Fibroblast of lung (primary cell): ENCODE measurements at regions not wholly inside any gene's neighbourhood (a gene's known extent, or its start where the extent isn't known, plus 50 kb on each side); places are given as distances from the start of the nearest gene placed in this dataset.

ENCODE experiments used
- DNase-seq, 2 donors: peaks; one replicate each; pipeline versions ENCODE4 v3.0.0 to v3.0.0-alpha.2; 2010; ENCODE audit warnings: low read depth in 2 of 2
- H2AFZ ChIP-seq: 2 replicates; pipeline ENCODE4 v1.5.1; 2012; ENCODE audit warnings: low read length, control low read depth, inconsistent platforms
- H3K27ac ChIP-seq: 2 replicates; pipeline ENCODE4 v1.5.1; 2011; ENCODE audit warnings: low read length, control low read depth; ENCODE audit not compliant: insufficient read depth
- H3K27me3 ChIP-seq: 2 replicates; pipeline ENCODE4 v1.5.1; 2011; ENCODE audit warnings: mild to moderate bottlenecking, low read length; ENCODE audit not compliant: control insufficient read depth, insufficient read depth
- H3K36me3 ChIP-seq: 2 replicates; pipeline ENCODE4 v1.5.1; 2011; ENCODE audit warnings: low read length; ENCODE audit not compliant: control insufficient read depth, insufficient read depth
- H3K4me1 ChIP-seq: 2 replicates; pipeline ENCODE4 v1.5.1; 2011; ENCODE audit warnings: low read length; ENCODE audit not compliant: control insufficient read depth, insufficient read depth; ENCODE audit errors: extremely low read depth
- H3K4me2 ChIP-seq: 2 replicates; pipeline ENCODE4 v1.5.1; 2011; ENCODE audit warnings: low read length, control low read depth; ENCODE audit not compliant: insufficient read depth; ENCODE audit errors: extremely low read depth
- H3K4me3 ChIP-seq, 4 experiments: fragments of 200-600 bp in 1 of 4; sonication (generic) in 1 of 4; replicated peaks in 1 of 4; 2 replicates each; pipeline ENCODE4 v1.5.1; 2011 to 2016; ENCODE audit warnings: low read length in 4 of 4, low read depth in 3 of 4, mild to moderate bottlenecking in 3 of 4, control low read depth in 2 of 4, inconsistent platforms in 1 of 4, mixed read lengths in 1 of 4; ENCODE audit not compliant: insufficient read depth in 1 of 4; ENCODE audit errors: control extremely low read depth in 1 of 4
- H3K79me2 ChIP-seq: 2 replicates; pipeline ENCODE4 v1.5.1; 2012; ENCODE audit warnings: mild to moderate bottlenecking, low read length, inconsistent platforms; ENCODE audit not compliant: control insufficient read depth, insufficient read depth
- H3K9ac ChIP-seq: 2 replicates; pipeline ENCODE4 v1.5.1; 2011; ENCODE audit warnings: mild to moderate bottlenecking, low read length, control low read depth; ENCODE audit not compliant: insufficient read depth
- H3K9me3 ChIP-seq: 2 replicates; pipeline ENCODE4 v1.5.1; 2012; ENCODE audit warnings: low read depth, low read length; ENCODE audit not compliant: control insufficient read depth, insufficient read depth
- H4K20me1 ChIP-seq: 2 replicates; pipeline ENCODE4 v1.5.1; 2011; ENCODE audit warnings: low read length; ENCODE audit not compliant: control insufficient read depth, insufficient read depth; ENCODE audit errors: extremely low read depth
- CTCF ChIP-seq, 2 donors: IDR thresholded peaks in 1 of 2; conservative IDR thresholded peaks in 1 of 2; 1 replicate in 1 of 2; 2 replicates in 1 of 2; pipeline ENCODE4 v1.5.1; 2011 to 2012; ENCODE audit warnings: low read length in 2 of 2, control low read depth in 1 of 2, inconsistent platforms in 1 of 2, low read depth in 1 of 2, mild to moderate bottlenecking in 1 of 2
- EZH2 ChIP-seq: IDR thresholded peaks from 2 replicates; pipeline ENCODE4 v1.5.1; 2012; ENCODE audit warnings: low read length, control low read depth, mild to moderate bottlenecking; ENCODE audit errors: missing control alignments

- H3K27me3 ChIP-seq = no peaks in the 10 kb centered on the region
- H3K4me2 ChIP-seq = no peak overlapping the region
- no peak overlapping the region for H3K27ac ChIP-seq
- TF ChIP-seq CTCF (conservative IDR thresholded peaks at IDR 0.05 in 1 of 2, IDR thresholded peaks at IDR 0.05 in 1 of 2; ENCODE audit: low read depth in 1 of 2, low read length in 2 of 2) = no peak
- TF ChIP-seq EZH2 = no peak
- no peaks in the 10 kb centered on the region for H3K36me3 ChIP-seq
- H2AFZ ChIP-seq = no peak overlapping the region
- no peak overlapping the region for H3K9ac ChIP-seq
- no peaks in the 10 kb centered on the region for H3K4me1 ChIP-seq
- H3K79me2 ChIP-seq = no peaks in the 10 kb centered on the region
- H3K9me3 ChIP-seq = no peaks in the 10 kb centered on the region
- H4K20me1 ChIP-seq = no peaks in the 10 kb centered on the region
- peak in 1 of 2 donors; percentile 26 for DNase-seq
- no peak overlapping the region for H3K4me3 ChIP-seq
Measured at GRCh38 chr4:149910604-149911350, 95.1 kb upstream of the IQCM start.

GRCh38 chr4:149911354-149911753 lies 95.7 kb upstream of the IQCM start:
- Histone ChIP-seq H3K4me2 (no peak overlapping the region), H2AFZ (no peak overlapping the region), H3K4me3 (no peak overlapping the region), H4K20me1 (no peaks in the 10 kb centered on the region), H3K79me2 (no peaks in the 10 kb centered on the region), H3K9ac (no peak overlapping the region), H3K9me3 (no peaks in the 10 kb centered on the region), H3K27ac (no peak overlapping the region), H3K36me3 (no peaks in the 10 kb centered on the region), H3K4me1 (no peaks in the 10 kb centered on the region), H3K27me3 (no peaks in the 10 kb centered on the region)
- no peak for TF ChIP-seq EZH2
- TF ChIP-seq CTCF (conservative IDR thresholded peaks at IDR 0.05 in 1 of 2, IDR thresholded peaks at IDR 0.05 in 1 of 2; ENCODE audit: low read depth in 1 of 2, low read length in 2 of 2) = no peak
- no peak for DNase-seq

GRCh38 chr4:149912000-149912399 lies 96.4 kb upstream of the IQCM start:
- TF ChIP-seq CTCF (conservative IDR thresholded peaks at IDR 0.05 in 1 of 2, IDR thresholded peaks at IDR 0.05 in 1 of 2; ENCODE audit: low read depth in 1 of 2, low read length in 2 of 2) (no peak), EZH2 (no peak)
- DNase-seq = peak in 1 of 2 donors; percentile 5
- Histone ChIP-seq H3K36me3 (no peaks in the 10 kb centered on the region), H3K4me2 (no peak overlapping the region), H2AFZ (no peak overlapping the region), H4K20me1 (no peaks in the 10 kb centered on the region), H3K27ac (no peak overlapping the region), H3K9me3 (no peaks in the 10 kb centered on the region), H3K4me1 (no peaks in the 10 kb centered on the region), H3K27me3 (no peaks in the 10 kb centered on the region), H3K4me3 (no peak overlapping the region), H3K79me2 (no peaks in the 10 kb centered on the region), H3K9ac (no peak overlapping the region)
